ENCODE measurements at regions not wholly inside any gene's neighbourhood (a gene's known extent, or its start where the extent isn't known, plus 50 kb on each side); places are given as distances from the start of the nearest gene placed in this dataset.

- H3K4me3 ChIP-seq (ENCODE audit: low read depth, low read length): no peak overlapping the region
These were observed 115.7 kb upstream of the PJA1 start for GRCh38 chrX:69280933-69281332.

DNA sequence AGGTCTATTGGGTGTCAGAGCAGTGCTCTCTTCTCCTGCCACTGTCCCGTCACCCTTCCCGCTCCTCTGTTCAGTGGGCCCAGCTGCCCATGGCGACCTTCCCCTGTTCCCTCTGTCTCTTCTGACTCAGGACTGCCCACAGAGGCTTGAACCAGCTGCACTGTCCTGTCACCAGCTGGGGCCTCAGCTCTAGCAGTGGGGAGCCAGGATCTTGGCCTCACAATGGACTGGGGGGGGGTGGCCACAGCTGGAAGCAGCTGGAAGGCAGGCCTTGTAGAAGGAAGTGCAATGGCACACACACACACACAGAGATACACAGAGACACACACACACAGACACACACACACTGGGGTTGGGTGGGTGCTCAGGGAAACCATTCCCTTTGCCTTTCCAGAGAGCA is 114.0 kb upstream of the PJA1 start:
- no peak overlapping the region for H3K4me3 ChIP-seq (ENCODE audit: low read depth, low read length)

- H3K4me3 ChIP-seq (ENCODE audit: low read depth, low read length): no peak overlapping the region
These were observed 112.9 kb upstream of the PJA1 start for GRCh38 chrX:69278031-69278687.

DNA sequence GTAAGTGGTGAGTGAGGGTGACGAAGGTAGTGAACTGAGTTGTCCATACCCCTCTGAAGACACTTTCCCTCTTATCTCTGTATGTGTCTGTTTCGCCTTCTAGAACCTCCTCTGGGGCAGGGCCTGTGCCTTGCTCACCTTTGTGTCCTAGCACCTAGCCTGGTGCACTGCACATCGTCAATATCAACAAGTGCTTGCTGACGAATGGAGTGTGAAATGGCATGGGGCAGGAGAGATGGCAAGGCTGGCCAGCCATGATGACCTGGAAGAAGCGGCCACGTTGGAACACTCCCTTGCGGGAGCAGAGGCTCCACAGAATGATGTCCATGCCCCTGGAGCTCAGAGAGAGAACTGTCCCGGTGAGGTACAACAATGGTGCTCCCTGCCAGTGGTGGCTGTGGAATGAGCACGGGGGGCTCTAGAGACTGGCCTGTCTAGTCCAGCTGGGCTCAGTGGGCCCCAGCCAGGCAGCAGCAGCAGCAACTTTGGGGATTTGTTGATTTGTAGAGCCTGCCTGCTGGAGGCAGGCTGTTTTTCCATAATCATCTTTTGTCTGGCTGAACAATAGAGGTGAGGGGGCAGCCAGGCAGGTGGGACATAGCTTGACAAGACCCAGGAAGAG is 112.2 kb upstream of the PJA1 start:
- no peak overlapping the region for H3K4me3 ChIP-seq (ENCODE audit: low read depth, low read length)

DNA sequence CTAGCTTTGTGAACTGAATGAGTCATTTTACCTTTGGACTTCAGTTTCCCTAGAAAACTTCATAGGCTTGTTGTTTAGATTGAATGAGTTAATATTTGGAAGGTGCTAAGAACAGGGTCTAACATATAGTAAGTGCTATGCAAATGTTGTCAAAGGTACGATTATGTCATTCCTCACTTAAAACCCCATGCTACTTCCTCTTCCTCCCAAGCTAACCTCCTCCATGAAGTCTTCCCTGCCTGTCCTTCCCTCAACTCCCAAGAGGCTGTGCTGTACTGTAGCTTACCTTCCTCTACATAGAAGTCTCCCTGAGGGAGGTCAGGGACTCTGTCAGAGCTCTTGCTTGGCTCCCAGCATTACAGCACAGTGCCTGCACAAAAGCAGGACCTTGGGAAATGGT is 103.4 kb upstream of the PJA1 start:
- no peak overlapping the region for H3K4me3 ChIP-seq (ENCODE audit: low read depth, low read length)

DNA sequence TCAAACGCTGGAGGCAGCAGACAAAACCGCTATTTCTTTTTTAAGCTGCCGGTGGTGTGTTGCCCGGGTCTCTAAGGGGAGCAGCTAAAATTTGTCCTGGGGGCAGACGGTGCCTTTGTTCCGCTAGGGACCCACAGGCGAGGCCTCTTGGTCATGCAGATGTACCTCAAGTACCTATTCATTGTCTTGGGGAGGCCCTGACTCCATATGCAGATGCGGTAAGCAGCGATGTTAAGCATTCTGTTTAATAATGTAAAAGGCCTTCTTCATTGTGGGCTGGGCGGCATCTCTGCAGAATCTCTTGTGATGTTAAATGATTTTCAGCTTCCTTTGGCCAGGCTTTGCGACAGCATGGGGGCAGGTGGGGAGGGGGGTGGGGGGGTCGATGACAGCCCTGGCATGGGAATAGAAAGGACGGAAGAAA is 98.9 kb upstream of the PJA1 start:
- no peak overlapping the region for H3K4me3 ChIP-seq (ENCODE audit: low read depth, low read length)

- H3K4me3 ChIP-seq (ENCODE audit: low read depth, low read length): no peak overlapping the region
These were observed 98.1 kb upstream of the PJA1 start for GRCh38 chrX:69263251-69263820.

DNA sequence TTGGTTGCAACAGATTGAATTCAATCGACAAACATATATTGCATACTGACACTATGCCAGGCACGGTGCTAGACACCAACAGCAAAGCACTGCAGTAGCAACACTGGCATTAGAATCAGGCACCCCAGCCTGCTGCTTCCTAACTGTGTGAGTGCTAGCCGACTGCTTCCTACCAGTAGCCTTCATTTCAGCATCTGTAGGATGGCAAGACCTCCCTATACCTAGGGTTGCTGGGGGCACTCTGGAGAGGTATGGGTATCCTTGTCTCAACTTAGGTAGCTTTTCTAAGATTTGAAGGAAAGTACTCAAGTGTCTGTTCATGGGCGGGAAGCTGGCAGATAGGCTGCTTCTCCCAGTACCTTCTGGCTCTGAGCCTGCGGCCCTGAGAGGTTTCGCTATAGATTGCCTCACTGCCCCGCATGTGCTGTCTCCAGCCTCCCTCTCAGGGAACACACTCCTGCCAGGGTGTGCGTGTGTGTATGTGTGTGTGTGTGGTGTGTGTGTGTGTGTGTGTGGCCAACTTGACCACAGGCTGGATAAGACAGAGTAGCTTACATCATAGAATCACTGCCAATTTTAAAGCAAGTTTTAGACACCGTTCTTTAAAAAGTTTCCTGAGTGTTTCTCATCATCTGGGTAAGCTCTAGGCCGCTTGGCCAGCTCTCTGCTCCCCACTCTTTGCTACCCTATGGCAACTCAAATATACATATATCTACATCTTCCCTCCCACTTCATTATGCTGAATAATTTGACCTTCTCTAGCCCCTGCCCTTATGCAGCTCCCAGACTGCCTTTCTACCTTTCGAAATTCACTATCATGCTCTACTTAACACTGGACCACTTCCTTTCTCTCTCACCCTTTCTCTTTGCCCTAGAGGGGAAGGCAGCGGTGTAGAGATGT is 97.0 kb upstream of the PJA1 start:
- H3K4me3 ChIP-seq (ENCODE audit: low read depth, low read length): no peak overlapping the region

DNA sequence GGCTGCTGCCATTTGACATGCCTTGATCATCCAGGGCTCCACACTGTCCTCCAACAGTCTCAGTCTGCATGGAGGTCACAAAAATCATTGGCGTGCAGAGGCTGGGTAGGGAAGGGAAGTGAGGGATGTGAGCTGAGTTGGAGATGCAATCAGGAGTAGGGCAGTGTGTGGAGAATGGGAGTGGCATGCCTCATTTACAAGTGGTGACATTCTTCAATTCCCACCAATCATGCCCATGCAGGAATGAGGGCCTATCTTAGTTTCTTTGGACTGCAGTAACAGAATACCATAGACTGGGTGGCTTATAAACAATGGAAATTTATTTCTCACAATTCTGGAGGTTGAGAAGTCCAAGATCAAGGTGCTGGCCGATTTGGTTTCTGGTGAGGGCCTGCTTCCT is 94.9 kb upstream of the PJA1 start:
- no peak overlapping the region for H3K4me3 ChIP-seq (ENCODE audit: low read depth, low read length)

GRCh38 chrX:69258893-69259292 is 93.6 kb upstream of the PJA1 start:
- H3K4me3 ChIP-seq (ENCODE audit: low read depth, low read length): no peak overlapping the region

- no peak overlapping the region for H3K4me3 ChIP-seq (ENCODE audit: low read depth, low read length)
These were observed 92.4 kb upstream of the PJA1 start for GRCh38 chrX:69257499-69258127.

DNA sequence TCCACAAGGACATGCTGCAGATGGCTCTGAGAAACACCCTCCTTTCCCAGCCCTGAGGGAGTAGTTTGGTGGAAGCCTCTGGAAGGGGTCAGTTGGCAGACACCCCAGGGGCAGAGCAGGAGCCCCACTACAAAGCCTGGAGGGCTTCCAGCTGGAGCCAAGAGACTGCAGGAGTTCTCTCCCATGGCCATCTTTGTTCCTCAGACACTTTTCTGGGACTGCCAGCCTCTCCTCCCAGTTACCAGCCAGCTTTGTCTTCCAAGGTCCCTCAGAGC is 91.0 kb upstream of the PJA1 start:
- no peak overlapping the region for H3K4me3 ChIP-seq (ENCODE audit: low read depth, low read length)

GRCh38 chrX:69255441-69256290 is 90.4 kb upstream of the PJA1 start:
- no peak overlapping the region for H3K4me3 ChIP-seq (ENCODE audit: low read depth, low read length)

DNA sequence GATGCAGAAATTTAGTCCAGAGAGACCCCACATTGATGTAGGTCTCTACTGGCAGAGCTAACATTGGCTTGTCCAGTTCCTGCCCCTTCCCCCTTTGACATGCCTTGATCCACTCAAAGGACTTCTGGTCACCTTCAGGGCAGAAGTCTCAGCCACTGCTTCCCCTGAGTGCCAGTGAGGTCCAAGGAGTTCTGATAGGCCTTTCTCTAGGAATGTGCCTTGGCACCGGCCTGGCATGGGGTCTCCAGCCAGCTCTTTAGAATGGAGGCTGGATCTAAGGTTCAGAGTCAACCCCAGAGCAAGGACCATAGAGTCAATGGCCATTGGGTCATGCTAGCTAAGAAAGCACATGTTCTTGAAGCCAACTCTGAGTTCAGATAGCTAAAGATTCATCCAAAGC is 88.6 kb upstream of the PJA1 start:
- no peak overlapping the region for H3K4me3 ChIP-seq (ENCODE audit: low read depth, low read length)

DNA sequence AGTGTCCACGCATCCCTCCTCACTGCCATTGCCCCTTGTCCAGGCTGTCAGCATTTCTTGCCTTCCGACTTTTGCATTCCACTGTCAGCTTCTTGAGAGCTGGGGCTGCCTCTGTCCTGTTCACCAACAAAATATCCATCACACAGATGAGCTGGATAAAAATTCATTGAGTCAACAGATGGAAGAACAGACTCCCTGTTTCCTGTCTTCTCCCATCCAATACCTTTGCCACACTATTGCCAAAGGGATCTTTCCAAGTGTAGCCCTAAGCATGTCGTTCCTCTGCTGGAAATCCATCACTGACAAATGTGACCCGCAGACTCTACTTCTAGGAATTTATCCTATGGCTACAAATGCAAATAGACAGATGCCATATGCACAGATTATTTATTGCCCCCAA is 78.0 kb upstream of the PJA1 start:
- H3K4me3 ChIP-seq (ENCODE audit: low read depth, low read length): no peak overlapping the region

GRCh38 chrX:69238887-69239231 is 73.6 kb upstream of the PJA1 start:
- H3K4me3 ChIP-seq (ENCODE audit: low read depth, low read length): no peak overlapping the region

DNA sequence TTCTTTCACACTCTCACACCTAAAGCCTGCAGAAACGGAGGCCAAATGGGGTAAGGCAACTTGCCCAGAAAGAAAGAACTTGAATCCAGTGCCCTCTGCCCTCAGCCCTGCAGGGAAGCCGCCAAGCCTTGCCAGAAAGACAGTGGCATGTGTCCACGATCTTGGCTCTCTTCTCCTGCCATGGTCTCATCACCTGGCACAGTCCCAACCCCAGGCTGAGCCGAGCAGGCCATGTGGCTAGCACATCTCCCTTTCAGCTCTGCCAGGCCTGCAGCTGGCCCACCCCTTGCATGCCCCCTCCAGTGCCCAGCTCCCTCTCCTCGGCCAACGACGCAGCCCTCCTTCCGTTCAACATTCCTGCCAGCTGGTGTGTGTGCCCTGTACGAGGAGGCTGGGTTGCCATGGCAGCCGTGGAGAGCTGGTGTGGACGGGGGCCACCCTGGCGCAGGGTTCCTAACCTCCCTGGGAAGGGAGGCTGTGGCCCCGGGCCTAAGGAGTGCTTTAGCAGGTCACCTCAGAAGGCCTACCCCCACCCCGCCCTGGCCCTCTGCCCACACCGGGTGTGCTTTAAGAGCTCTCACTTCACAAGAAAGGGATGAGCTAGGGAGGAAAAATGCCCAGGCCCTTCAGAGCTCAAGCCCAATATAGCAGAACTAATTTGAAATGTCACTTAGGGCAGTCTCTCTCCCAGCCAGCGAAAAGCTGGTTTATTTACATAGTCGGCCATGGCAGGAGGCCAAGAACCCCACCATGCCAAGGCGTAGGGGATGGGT is 73.0 kb upstream of the PJA1 start:
- H3K4me3 ChIP-seq (ENCODE audit: low read depth, low read length): no peak overlapping the region

GRCh38 chrX:69237236-69237635 is 72.0 kb upstream of the PJA1 start:
- H3K4me3 ChIP-seq (ENCODE audit: low read depth, low read length): no peak overlapping the region

GRCh38 chrX:69236641-69237040 is 71.4 kb upstream of the PJA1 start:
- H3K4me3 ChIP-seq (ENCODE audit: low read depth, low read length): no peak overlapping the region

DNA sequence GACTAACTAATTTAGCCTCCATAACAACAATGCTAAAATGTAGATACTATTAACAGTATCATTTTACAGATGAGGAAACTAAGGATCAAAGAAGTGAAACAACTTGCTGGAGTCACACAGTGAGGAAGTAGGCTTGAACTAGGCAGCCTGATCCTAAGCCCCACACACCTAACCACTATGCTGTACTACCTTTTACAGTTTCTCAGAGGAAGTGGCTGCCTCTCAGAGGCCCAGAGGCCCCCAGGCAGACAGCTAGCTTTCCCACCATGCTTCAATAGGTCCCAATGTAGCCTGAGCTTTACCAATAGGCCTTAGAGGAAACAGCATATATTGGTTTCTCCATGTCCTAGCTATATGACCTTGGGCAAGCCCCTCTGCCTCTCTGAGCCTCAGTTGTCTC is 69.4 kb upstream of the PJA1 start:
- no peak overlapping the region for H3K4me3 ChIP-seq (ENCODE audit: low read depth, low read length)

Data from iPS-11a (cell line).